Thyroid gland (tissue), 4 donors: ENCODE measurements at regions not wholly inside any gene's neighbourhood (a gene's known extent, or its start where the extent isn't known, plus 50 kb on each side); places are given as distances from the start of the nearest gene placed in this dataset.

Experiments
- POLR2A ChIP-seq, 2 donors: fragments of 450-650 bp; IDR thresholded peaks; one replicate each; pipeline ENCODE4 v1.6.1; 2017; ENCODE audit warnings: antibody characterized with exemption in 2 of 2, mild to moderate bottlenecking in 2 of 2, moderate library complexity in 1 of 2
- TF ChIP-seq, protein P1 (sequence below), 6 experiments: fragments of 200-600 bp in 3 of 6; fragments of 450-650 bp in 3 of 6; sonication (generic) in 3 of 6; IDR thresholded peaks; one replicate each; pipeline ENCODE4 v1.5.1; 2016 to 2019; ENCODE audit warnings: antibody characterized with exemption in 6 of 6, mild to moderate bottlenecking in 2 of 6, inconsistent platforms in 1 of 6, moderate library complexity in 1 of 6

DNA sequence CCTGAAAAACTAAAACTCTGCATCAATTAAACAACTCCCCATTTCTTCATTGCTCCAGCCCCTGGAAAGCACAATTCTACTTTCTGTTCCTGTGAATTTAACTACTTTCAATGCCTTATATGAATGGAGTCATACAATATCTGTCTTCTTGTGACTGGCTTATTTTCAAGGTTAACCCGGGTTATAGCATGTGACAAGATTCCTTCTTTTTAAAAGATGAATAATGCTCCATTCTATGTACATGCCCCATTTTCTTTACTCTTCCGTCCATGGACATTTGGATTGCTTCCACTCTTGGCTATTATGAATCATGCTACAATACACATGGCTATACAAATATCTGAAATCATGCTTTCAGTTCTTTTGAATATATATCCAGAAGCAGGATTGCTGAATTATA lies 334.9 kb upstream of the ID4 start:
- TF ChIP-seq, protein P1, sequence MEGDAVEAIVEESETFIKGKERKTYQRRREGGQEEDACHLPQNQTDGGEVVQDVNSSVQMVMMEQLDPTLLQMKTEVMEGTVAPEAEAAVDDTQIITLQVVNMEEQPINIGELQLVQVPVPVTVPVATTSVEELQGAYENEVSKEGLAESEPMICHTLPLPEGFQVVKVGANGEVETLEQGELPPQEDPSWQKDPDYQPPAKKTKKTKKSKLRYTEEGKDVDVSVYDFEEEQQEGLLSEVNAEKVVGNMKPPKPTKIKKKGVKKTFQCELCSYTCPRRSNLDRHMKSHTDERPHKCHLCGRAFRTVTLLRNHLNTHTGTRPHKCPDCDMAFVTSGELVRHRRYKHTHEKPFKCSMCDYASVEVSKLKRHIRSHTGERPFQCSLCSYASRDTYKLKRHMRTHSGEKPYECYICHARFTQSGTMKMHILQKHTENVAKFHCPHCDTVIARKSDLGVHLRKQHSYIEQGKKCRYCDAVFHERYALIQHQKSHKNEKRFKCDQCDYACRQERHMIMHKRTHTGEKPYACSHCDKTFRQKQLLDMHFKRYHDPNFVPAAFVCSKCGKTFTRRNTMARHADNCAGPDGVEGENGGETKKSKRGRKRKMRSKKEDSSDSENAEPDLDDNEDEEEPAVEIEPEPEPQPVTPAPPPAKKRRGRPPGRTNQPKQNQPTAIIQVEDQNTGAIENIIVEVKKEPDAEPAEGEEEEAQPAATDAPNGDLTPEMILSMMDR (IDR thresholded peaks at IDR 0.05), result no peak
- no peak for TF ChIP-seq POLR2A (IDR thresholded peaks at IDR 0.05)
